ENCODE measurements at regions not wholly inside any gene's neighbourhood (a gene's known extent, or its start where the extent isn't known, plus 50 kb on each side); places are given as distances from the start of the nearest gene placed in this dataset.
"Not testable (repeated sequence)": the region's sequence is repeated elsewhere in the genome, so short reads cannot be mapped to it uniquely, and the experiment has no call there.

GRCh38 chr14:51360592-51360991 lies 120.5 kb downstream of the TMX1 start:
- H3K4me1 Mint-ChIP-seq, result no peaks in the 10 kb centered on the region
- H3K27ac Mint-ChIP-seq, result no peak overlapping the region
- no peaks in the 10 kb centered on the region for H3K27me3 Mint-ChIP-seq
- ChIA-PET POLR2A (no interaction called here), CTCF (no interaction called here)
- H3K36me3 Mint-ChIP-seq (ENCODE audit: low read depth), result no peaks in the 10 kb centered on the region
- H3K4me3 Mint-ChIP-seq, result no peak overlapping the region
- H3K9me3 Mint-ChIP-seq, result no peaks in the 10 kb centered on the region
- no peak for DNase-seq

DNA sequence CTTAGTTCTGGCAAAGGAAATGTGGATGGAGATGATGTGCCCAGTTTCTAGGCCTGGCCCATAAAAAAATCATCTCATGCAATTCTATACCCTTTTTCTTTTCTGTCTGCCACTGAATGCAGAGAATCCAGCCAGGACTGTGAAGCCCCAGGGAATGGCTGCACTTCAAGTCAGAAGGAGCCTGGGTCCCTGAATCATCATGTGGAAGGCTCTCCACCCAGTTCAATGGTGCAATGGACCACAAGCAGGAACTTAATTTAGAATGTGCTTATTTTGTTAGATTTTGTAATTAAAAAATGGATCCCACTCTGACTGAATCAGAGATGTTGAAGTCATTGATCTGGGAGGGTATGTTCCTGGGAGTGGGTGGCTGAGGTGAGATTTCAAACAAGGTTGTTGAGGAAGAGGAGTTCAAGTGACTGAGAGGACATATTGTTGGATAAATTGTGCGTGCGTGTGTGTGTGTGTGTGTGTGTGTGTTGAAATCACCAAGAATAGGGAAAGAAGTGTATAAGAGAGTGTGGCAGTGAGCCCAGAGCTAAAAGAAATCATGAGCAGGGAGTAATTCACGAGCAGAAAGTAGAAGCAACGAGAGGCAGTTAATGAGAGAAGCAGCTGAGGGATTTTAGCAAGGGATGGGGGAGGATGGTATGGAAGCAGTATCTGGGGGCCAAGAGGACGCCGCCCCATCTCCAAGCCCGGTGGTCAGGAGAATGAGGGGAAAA lies 125.4 kb downstream of the TMX1 start:
- DNase-seq, result no peak
- H3K9me3 Mint-ChIP-seq, result no peaks in the 10 kb centered on the region
- no peak overlapping the region for H3K27ac Mint-ChIP-seq
- H3K4me3 Mint-ChIP-seq, result no peak overlapping the region
- no peaks in the 10 kb centered on the region for H3K36me3 Mint-ChIP-seq (ENCODE audit: low read depth)
- ChIA-PET POLR2A (no interaction called here), CTCF (no interaction called here)
- H3K27me3 Mint-ChIP-seq, result peaks cover 3% of the 10 kb centered on the region
- H3K4me1 Mint-ChIP-seq, result no peaks in the 10 kb centered on the region

DNA sequence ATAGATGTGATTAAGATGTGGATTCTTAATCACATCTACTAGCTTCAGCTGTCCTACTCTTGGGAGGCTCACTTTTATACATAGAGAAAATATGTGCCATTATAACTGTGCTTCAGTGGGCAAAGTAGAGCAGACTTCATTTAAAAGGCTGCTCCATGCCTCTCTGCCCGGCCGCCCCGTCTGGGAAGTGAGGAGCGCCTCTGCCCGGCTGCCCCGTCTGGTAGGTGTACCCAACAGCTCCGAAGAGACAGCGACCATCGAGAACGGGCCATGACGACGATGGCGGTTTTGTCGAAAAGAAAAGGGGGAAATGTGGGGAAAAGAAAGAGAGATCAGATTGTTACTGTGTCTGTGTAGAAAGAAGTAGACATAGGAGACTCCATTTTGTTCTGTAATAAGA lies 126.4 kb downstream of the TMX1 start:
- H3K4me1 Mint-ChIP-seq; H3K27ac Mint-ChIP-seq; H3K36me3 Mint-ChIP-seq (ENCODE audit: low read depth); CTCF ChIA-PET; H3K9me3 Mint-ChIP-seq; POLR2A ChIA-PET; H3K27me3 Mint-ChIP-seq; H3K4me3 Mint-ChIP-seq; DNase-seq: not testable (repeated sequence)

- H3K27ac Mint-ChIP-seq; H3K9me3 Mint-ChIP-seq; POLR2A ChIA-PET; H3K4me1 Mint-ChIP-seq; H3K4me3 Mint-ChIP-seq; H3K36me3 Mint-ChIP-seq (ENCODE audit: low read depth); CTCF ChIA-PET; DNase-seq; H3K27me3 Mint-ChIP-seq: not testable (repeated sequence)
Observed at GRCh38 chr14:51366866-51367599, 127.0 kb downstream of the TMX1 start.

DNA sequence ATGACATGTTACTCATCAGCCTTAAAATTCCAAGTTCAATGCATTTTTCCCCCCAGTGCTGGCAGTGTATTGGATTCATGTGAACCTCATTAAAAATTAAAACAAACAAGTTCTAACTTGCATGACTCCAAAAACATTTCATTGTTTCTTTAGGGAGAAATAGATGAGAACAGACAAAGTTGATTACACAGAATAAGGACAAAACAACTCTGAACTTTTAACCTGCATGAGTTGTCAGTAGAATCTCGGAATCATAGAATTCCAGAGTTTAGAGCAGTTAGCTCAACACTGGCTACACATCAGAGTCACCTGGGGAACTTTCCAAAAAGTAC lies 127.5 kb downstream of the TMX1 start:
- Mint-ChIP-seq H3K36me3 (ENCODE audit: low read depth) (no peaks in the 10 kb centered on the region), H3K27ac (no peak overlapping the region), H3K27me3 (peaks cover 3% of the 10 kb centered on the region), H3K4me1 (no peaks in the 10 kb centered on the region), H3K4me3 (no peak overlapping the region), H3K9me3 (no peaks in the 10 kb centered on the region)
- no peak for DNase-seq
- ChIA-PET CTCF (no interaction called here), POLR2A (no interaction called here)

- H3K4me3 Mint-ChIP-seq, result no peak overlapping the region
- no peak for DNase-seq
- H3K27ac Mint-ChIP-seq, result no peak overlapping the region
- no peaks in the 10 kb centered on the region for H3K4me1 Mint-ChIP-seq
- ChIA-PET CTCF (no interaction called here), POLR2A (no interaction called here)
- peaks cover 3% of the 10 kb centered on the region for H3K27me3 Mint-ChIP-seq
- no peaks in the 10 kb centered on the region for H3K9me3 Mint-ChIP-seq
- H3K36me3 Mint-ChIP-seq (ENCODE audit: low read depth), result no peaks in the 10 kb centered on the region
Observed at GRCh38 chr14:51368721-51369163, 128.7 kb downstream of the TMX1 start.

DNA sequence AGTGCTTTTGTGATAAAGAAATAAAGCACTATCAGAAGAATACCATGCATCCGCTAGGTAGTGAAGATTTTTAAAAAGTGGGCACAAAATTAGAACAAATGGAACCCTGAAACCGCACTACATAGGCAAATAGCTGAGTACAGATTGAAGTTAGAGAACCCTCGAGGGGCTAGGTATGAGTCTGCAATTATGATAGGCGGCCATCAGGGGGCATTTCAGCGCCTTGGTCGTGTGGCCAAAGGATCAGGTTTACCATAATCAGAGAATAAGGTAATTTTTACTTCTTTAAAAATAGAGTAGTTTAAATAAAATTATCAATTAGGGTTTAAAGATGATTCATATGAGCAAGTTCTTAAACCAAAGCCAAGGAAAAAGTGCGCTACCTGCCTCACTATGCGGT lies 129.8 kb downstream of the TMX1 start:
- no peaks in the 10 kb centered on the region for H3K36me3 Mint-ChIP-seq (ENCODE audit: low read depth)
- CTCF ChIA-PET, result no interaction called here
- H3K4me3 Mint-ChIP-seq, result no peak overlapping the region
- DNase-seq, result peak; percentile 12
- POLR2A ChIA-PET, result no interaction called here
- no peaks in the 10 kb centered on the region for H3K9me3 Mint-ChIP-seq
- no peaks in the 10 kb centered on the region for H3K4me1 Mint-ChIP-seq
- H3K27me3 Mint-ChIP-seq, result peaks cover 3% of the 10 kb centered on the region
- H3K27ac Mint-ChIP-seq, result no peak overlapping the region

GRCh38 chr14:51370758-51371386 lies 130.8 kb downstream of the TMX1 start:
- no peaks in the 10 kb centered on the region for H3K4me1 Mint-ChIP-seq
- ChIA-PET CTCF (interaction anchor here (0.8 kb wide), 1 partner anchor 17 kb away, joined by 3 read pairs; no protein-coding TSS in a partner anchor), POLR2A (no interaction called here)
- no peaks in the 10 kb centered on the region for H3K36me3 Mint-ChIP-seq (ENCODE audit: low read depth)
- no peaks in the 10 kb centered on the region for H3K9me3 Mint-ChIP-seq
- no peak overlapping the region for H3K4me3 Mint-ChIP-seq
- no peak for DNase-seq
- peaks cover 3% of the 10 kb centered on the region for H3K27me3 Mint-ChIP-seq
- H3K27ac Mint-ChIP-seq, result no peak overlapping the region

- H3K27me3 Mint-ChIP-seq; H3K4me1 Mint-ChIP-seq; H3K9me3 Mint-ChIP-seq; POLR2A ChIA-PET; CTCF ChIA-PET; DNase-seq; H3K4me3 Mint-ChIP-seq; H3K27ac Mint-ChIP-seq; H3K36me3 Mint-ChIP-seq (ENCODE audit: low read depth): not testable (repeated sequence)
Observed at GRCh38 chr14:51377186-51377585, 137.1 kb downstream of the TMX1 start.

DNA sequence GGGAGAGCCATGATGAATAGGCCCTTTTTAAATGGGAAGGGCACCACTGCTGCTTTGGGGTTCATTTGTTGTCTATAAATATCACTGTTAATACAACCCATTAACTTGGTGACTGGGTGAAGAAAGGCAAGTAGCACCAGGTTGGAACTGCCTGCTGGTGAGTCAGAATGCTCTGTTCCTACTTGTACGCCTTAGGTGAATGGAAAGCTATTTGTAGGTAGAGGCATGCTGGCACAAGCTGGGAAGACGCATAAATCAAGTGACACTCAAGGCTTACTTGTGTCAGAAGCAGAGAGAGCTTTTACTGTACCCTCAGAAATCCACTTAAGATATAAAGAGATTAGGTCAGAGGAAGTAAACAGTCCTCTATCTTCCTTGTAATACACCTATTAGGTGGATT lies 142.5 kb downstream of the TMX1 start:
- no peak for DNase-seq
- POLR2A ChIA-PET, result no interaction called here
- Mint-ChIP-seq H3K36me3 (ENCODE audit: low read depth) (no peaks in the 10 kb centered on the region), H3K27ac (no peak overlapping the region), H3K27me3 (peaks cover 12% of the 10 kb centered on the region), H3K9me3 (no peaks in the 10 kb centered on the region), H3K4me1 (no peaks in the 10 kb centered on the region), H3K4me3 (no peak overlapping the region)
- CTCF ChIA-PET, result no interaction called here

GRCh38 chr14:51386411-51386810 lies 146.4 kb downstream of the TMX1 start:
- Mint-ChIP-seq H3K36me3 (ENCODE audit: low read depth) (no peaks in the 10 kb centered on the region), H3K4me3 (no peak overlapping the region), H3K27me3 (peaks cover 7% of the 10 kb centered on the region), H3K27ac (no peak overlapping the region), H3K4me1 (no peaks in the 10 kb centered on the region), H3K9me3 (no peaks in the 10 kb centered on the region)
- POLR2A ChIA-PET, result no interaction called here
- no peak for DNase-seq
- CTCF ChIA-PET, result interaction anchor here (0.7 to 1.4 kb wide), 2 partner anchors 118 to 180 kb away, joined by 3 read pairs; no protein-coding TSS in a partner anchor

DNA sequence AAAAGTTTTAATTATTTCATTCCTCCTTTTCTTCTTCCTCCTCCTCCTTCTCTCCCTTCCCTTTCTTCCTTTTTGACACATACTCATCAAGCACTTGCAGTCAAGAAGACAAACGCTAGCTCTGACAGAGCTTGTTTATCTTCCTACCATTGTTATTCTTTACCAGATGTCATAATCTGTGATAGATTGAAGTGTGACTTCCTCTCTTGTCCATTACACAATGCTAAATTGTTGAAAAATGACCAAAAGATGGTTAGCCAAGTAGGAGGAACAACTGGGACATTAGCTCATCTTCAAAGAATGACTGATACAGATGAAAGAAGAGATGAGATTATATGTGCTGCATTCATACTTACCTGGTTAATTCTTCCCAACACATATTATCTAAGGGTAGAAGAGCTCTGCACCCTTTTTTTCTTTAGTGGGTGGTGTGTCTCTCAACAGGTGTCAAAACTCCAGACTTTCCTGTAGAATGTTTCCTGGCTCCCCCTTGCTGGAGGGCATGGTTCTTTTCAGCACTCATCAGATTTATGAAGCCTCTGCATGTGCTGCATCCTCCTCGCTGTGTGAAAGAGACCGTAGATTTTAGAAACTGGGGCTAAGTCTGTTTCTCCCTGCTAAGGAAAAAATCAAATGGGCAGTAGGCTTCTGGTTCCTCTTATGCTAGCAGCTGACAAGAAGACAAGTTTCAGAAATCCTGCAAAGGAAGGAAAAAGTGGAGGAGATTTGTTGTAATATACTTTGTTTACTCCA lies 147.1 kb downstream of the TMX1 start:
- no peaks in the 10 kb centered on the region for H3K4me1 Mint-ChIP-seq
- POLR2A ChIA-PET, result no interaction called here
- CTCF ChIA-PET, result interaction anchor here (0.7 to 1.4 kb wide), 2 partner anchors 117 to 181 kb away, joined by 3 read pairs; no protein-coding TSS in a partner anchor
- DNase-seq, result no peak
- H3K27ac Mint-ChIP-seq, result no peak overlapping the region
- H3K36me3 Mint-ChIP-seq (ENCODE audit: low read depth), result no peaks in the 10 kb centered on the region
- H3K9me3 Mint-ChIP-seq, result no peaks in the 10 kb centered on the region
- H3K27me3 Mint-ChIP-seq, result peaks cover 7% of the 10 kb centered on the region
- no peak overlapping the region for H3K4me3 Mint-ChIP-seq

DNA sequence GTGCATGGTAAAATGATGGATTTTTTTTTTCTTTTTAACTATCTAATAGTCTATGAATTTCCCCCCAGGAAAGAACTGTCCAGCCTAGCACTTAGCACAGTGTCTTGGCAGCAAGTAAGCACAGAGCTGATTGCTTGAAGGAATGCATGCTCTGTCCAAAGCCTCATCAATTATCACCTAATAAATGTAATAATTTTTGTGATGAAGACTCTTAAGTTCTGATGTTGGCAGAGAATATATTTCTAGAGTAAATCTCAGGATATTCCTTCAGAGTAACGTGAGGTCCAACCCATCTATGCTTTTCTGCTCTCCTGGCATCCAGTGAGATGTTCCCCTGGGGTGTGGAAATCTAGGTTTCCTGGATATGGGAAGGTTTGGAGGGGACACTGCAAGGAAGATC lies 152.4 kb downstream of the TMX1 start:
- ChIA-PET POLR2A (no interaction called here), CTCF (no interaction called here)
- H3K36me3 Mint-ChIP-seq (ENCODE audit: low read depth), result no peaks in the 10 kb centered on the region
- peaks cover under 1% of the 10 kb centered on the region for H3K27me3 Mint-ChIP-seq
- DNase-seq, result no peak
- no peak overlapping the region for H3K27ac Mint-ChIP-seq
- H3K4me1 Mint-ChIP-seq, result no peaks in the 10 kb centered on the region
- H3K9me3 Mint-ChIP-seq, result no peaks in the 10 kb centered on the region
- H3K4me3 Mint-ChIP-seq, result no peak overlapping the region

All from activated CD4-positive, alpha-beta T cell treated with anti-CD3 and anti-CD28 coated beads, Interleukin-2, amount 10 ng/mL, durations not matched to agents 7 days and 5 days (primary cell).